ENCODE measurements at regions not wholly inside any gene's neighbourhood (a gene's known extent, or its start where the extent isn't known, plus 50 kb on each side); places are given as distances from the start of the nearest gene placed in this dataset.

- TF ChIP-seq CTCF (IDR thresholded peaks at IDR 0.05) (no peak), POLR2A (IDR thresholded peaks at IDR 0.05) (no peak)
Observed at GRCh38 chr16:13660807-13661206, 259.1 kb upstream of the ERCC4 start.
